ENCODE measurements at regions not wholly inside any gene's neighbourhood (a gene's known extent, or its start where the extent isn't known, plus 50 kb on each side); places are given as distances from the start of the nearest gene placed in this dataset.

GRCh38 chr4:12957108-12957507 is 527.0 kb downstream of the RAB28 start:
- H2AFZ ChIP-seq (ENCODE audit: low read depth, low read length), result no peak overlapping the region
- no peak overlapping the region for H3K4me2 ChIP-seq (ENCODE audit: low read length)
- no peak overlapping the region for H3K9ac ChIP-seq (ENCODE audit: low read length)
- no peak overlapping the region for H3K4me3 ChIP-seq (ENCODE audit: low read length)
- no peaks in the 10 kb centered on the region for H3K9me2 ChIP-seq (ENCODE audit: insufficient read depth, low read length)
- H3K27me3 ChIP-seq (ENCODE audit: insufficient read depth, low read depth, low read length), result no peaks in the 10 kb centered on the region
- no peaks in the 10 kb centered on the region for H3K36me3 ChIP-seq (ENCODE audit: insufficient read depth, low read length)
- no peak for TF ChIP-seq MXI1 (conservative IDR thresholded peaks at IDR 0.05; ENCODE audit: poor library complexity, severe bottlenecking)
- TF ChIP-seq EZH2 (IDR thresholded peaks at IDR 0.05; ENCODE audit: borderline replicate concordance, insufficient read depth, low read length, poor library complexity, severe bottlenecking), result no peak
- no peak for TF ChIP-seq CTCF (IDR thresholded peaks at IDR 0.05; ENCODE audit: poor library complexity, severe bottlenecking)
- no peak for TF ChIP-seq EP300 (conservative IDR thresholded peaks at IDR 0.05; ENCODE audit: poor library complexity, severe bottlenecking)
- no peak for TF ChIP-seq TAF1 (IDR thresholded peaks at IDR 0.05; ENCODE audit: low read depth)
- no peak for TF ChIP-seq RAD21 (conservative IDR thresholded peaks at IDR 0.05)
- TF ChIP-seq POLR2AphosphoS5 (IDR thresholded peaks at IDR 0.05), result no peak
- TF ChIP-seq SMC3 (conservative IDR thresholded peaks at IDR 0.05; ENCODE audit: poor library complexity), result no peak
- no peak for TF ChIP-seq REST (IDR thresholded peaks at IDR 0.05; ENCODE audit: borderline replicate concordance)
- no peaks in the 10 kb centered on the region for H3F3A ChIP-seq (ENCODE audit: insufficient read depth, low read length, poor library complexity, severe bottlenecking)
- H3K27ac ChIP-seq (ENCODE audit: low read length), result no peak overlapping the region
- H3K79me2 ChIP-seq (replicated peaks; ENCODE audit: insufficient read depth, low read length), result no peaks in the 10 kb centered on the region
- no peaks in the 10 kb centered on the region for H3K9me3 ChIP-seq (ENCODE audit: low read length)
- H4K20me1 ChIP-seq (ENCODE audit: insufficient read depth), result no peaks in the 10 kb centered on the region

- H3F3A ChIP-seq (ENCODE audit: insufficient read depth, low read length, poor library complexity, severe bottlenecking), result no peaks in the 10 kb centered on the region
- no peaks in the 10 kb centered on the region for H4K20me1 ChIP-seq (ENCODE audit: insufficient read depth)
- no peak overlapping the region for H3K27ac ChIP-seq (ENCODE audit: low read length)
- no peaks in the 10 kb centered on the region for H3K9me2 ChIP-seq (ENCODE audit: insufficient read depth, low read length)
- H3K4me3 ChIP-seq (ENCODE audit: low read length), result no peak overlapping the region
- H3K9me3 ChIP-seq (ENCODE audit: low read length), result no peaks in the 10 kb centered on the region
- no peak overlapping the region for H3K9ac ChIP-seq (ENCODE audit: low read length)
- H3K79me2 ChIP-seq (replicated peaks; ENCODE audit: insufficient read depth, low read length), result no peaks in the 10 kb centered on the region
- no peaks in the 10 kb centered on the region for H3K27me3 ChIP-seq (ENCODE audit: insufficient read depth, low read depth, low read length)
- H2AFZ ChIP-seq (ENCODE audit: low read depth, low read length), result no peak overlapping the region
- no peaks in the 10 kb centered on the region for H3K36me3 ChIP-seq (ENCODE audit: insufficient read depth, low read length)
- TF ChIP-seq MXI1 (conservative IDR thresholded peaks at IDR 0.05; ENCODE audit: poor library complexity, severe bottlenecking) (no peak), REST (IDR thresholded peaks at IDR 0.05; ENCODE audit: borderline replicate concordance) (no peak), TAF1 (IDR thresholded peaks at IDR 0.05; ENCODE audit: low read depth) (no peak), EP300 (conservative IDR thresholded peaks at IDR 0.05; ENCODE audit: poor library complexity, severe bottlenecking) (no peak), POLR2AphosphoS5 (IDR thresholded peaks at IDR 0.05) (no peak), CTCF (IDR thresholded peaks at IDR 0.05; ENCODE audit: poor library complexity, severe bottlenecking) (no peak), SMC3 (conservative IDR thresholded peaks at IDR 0.05; ENCODE audit: poor library complexity) (no peak), EZH2 (IDR thresholded peaks at IDR 0.05; ENCODE audit: borderline replicate concordance, insufficient read depth, low read length, poor library complexity, severe bottlenecking) (no peak), RAD21 (conservative IDR thresholded peaks at IDR 0.05) (no peak)
- H3K4me2 ChIP-seq (ENCODE audit: low read length), result no peak overlapping the region
Measured at GRCh38 chr4:12956026-12956425, 528.1 kb downstream of the RAB28 start.
